ENCODE measurements at regions not wholly inside any gene's neighbourhood (a gene's known extent, or its start where the extent isn't known, plus 50 kb on each side); places are given as distances from the start of the nearest gene placed in this dataset.

DNA sequence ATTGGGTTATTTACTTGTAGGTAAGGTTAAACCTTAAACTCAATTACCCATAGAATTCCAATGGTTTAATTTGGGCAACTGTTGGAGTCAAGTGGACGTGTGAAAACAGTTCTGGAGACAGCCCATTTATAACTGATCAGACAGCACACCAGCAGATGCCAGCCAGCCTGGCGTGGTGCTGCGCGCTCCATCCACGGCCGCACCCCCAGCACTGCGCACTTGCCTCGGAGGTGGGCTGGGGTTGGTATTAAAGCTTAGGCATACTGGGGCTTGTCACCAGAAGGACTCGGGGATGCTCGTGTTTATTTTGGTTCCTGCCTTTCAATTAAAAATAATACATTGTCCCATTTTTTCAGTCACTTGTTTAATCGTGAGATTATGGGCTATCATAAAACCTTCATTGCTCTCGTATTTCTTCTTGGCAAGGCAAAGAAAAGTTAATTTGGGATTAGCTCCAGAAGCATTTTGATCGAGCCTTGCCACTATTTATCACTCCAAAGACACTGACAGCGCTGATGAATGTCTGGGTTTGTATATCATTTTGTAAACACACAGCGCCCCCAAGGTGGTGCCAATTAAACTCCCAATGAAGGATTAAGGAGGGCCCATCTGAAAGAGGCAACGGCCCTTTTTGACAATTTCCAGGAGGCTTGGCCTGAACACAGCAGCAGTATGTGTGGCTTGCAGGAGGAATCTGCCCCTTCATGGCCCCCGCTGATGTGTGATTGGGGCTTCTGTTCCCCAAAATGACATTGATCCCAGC, 204.5 kb upstream of the CXCL12 start:
- Mint-ChIP-seq H3K9me3 (no peaks in the 10 kb centered on the region), H3K4me1 (no peaks in the 10 kb centered on the region), H3K4me3 (no peak overlapping the region), H3K27ac (no peak overlapping the region), H3K36me3 (no peaks in the 10 kb centered on the region), H3K27me3 (no peaks in the 10 kb centered on the region)
- DNase-seq: no peak

DNA sequence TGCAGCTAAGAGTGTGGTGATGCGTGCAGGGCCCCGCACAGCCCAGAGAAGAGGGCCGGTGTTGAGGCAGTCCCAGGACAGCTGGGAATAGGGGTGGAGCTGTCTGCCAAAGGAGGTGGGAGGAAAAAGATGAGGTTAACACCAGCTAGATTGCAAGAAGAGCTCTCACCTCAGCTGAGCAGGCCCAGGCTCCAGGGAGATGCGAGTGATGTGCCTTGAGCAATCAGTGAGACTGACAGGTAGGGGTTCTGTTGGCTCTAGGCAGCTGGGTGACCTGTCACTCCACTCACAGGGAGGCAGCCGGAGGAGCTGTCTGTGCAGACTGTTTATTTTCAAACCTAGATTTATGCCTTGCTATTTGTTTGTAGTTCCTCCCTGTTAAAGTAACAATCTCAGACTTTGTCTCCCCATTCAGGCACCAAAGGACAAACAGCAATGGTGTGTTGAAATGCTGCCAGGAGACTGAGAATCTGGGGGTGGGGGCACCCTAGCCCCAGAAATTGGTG, 205.1 kb upstream of the CXCL12 start:
- Mint-ChIP-seq H3K4me3 (no peak overlapping the region), H3K9me3 (no peaks in the 10 kb centered on the region), H3K27me3 (no peaks in the 10 kb centered on the region), H3K36me3 (no peaks in the 10 kb centered on the region), H3K27ac (no peak overlapping the region), H3K4me1 (no peaks in the 10 kb centered on the region)
- DNase-seq: no peak

- no peaks in the 10 kb centered on the region for H3K36me3 Mint-ChIP-seq
- H3K9me3 Mint-ChIP-seq: no peaks in the 10 kb centered on the region
- no peak overlapping the region for H3K4me3 Mint-ChIP-seq
- no peaks in the 10 kb centered on the region for H3K4me1 Mint-ChIP-seq
- DNase-seq: no peak
- H3K27me3 Mint-ChIP-seq: no peaks in the 10 kb centered on the region
- no peak overlapping the region for H3K27ac Mint-ChIP-seq
Observed at GRCh38 chr10:44591911-44592310, 207.0 kb upstream of the CXCL12 start.

DNA sequence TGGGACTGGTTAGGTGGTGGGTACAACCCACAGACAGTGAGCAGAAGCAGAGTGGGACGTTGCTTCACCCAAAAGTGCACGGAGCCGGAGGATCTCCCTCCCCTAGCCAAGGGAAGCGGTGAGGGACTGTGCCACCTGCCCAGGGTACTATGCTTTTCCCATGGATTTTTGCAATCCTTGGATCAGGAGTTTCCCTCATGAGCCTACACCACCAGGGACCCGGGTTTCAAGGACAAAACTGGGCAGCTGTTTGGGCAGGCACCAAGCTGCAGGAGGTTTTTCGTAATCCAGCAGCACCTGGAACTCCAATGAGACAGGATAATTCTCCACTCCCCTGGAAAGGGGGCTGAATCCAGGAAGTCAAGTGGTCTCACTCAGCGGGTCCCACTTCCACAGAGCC, 209.1 kb upstream of the CXCL12 start:
- no peaks in the 10 kb centered on the region for H3K27me3 Mint-ChIP-seq
- no peaks in the 10 kb centered on the region for H3K36me3 Mint-ChIP-seq
- H3K27ac Mint-ChIP-seq: no peak overlapping the region
- no peaks in the 10 kb centered on the region for H3K4me1 Mint-ChIP-seq
- DNase-seq: no peak
- H3K4me3 Mint-ChIP-seq: no peak overlapping the region
- H3K9me3 Mint-ChIP-seq: no peaks in the 10 kb centered on the region

- Mint-ChIP-seq H3K27me3 (peaks cover 26% of the 10 kb centered on the region), H3K27ac (no peak overlapping the region), H3K36me3 (no peaks in the 10 kb centered on the region), H3K4me3 (no peak overlapping the region), H3K4me1 (no peaks in the 10 kb centered on the region), H3K9me3 (no peaks in the 10 kb centered on the region)
- DNase-seq: no peak
Observed at GRCh38 chr10:44607116-44607515, 222.2 kb upstream of the CXCL12 start.

- no peaks in the 10 kb centered on the region for H3K4me1 Mint-ChIP-seq
- H3K9me3 Mint-ChIP-seq: no peaks in the 10 kb centered on the region
- no peak overlapping the region for H3K27ac Mint-ChIP-seq
- DNase-seq: no peak
- H3K4me3 Mint-ChIP-seq: no peak overlapping the region
- no peaks in the 10 kb centered on the region for H3K27me3 Mint-ChIP-seq
- no peaks in the 10 kb centered on the region for H3K36me3 Mint-ChIP-seq
Observed at GRCh38 chr10:44618910-44619309, 234.0 kb upstream of the CXCL12 start.

DNA sequence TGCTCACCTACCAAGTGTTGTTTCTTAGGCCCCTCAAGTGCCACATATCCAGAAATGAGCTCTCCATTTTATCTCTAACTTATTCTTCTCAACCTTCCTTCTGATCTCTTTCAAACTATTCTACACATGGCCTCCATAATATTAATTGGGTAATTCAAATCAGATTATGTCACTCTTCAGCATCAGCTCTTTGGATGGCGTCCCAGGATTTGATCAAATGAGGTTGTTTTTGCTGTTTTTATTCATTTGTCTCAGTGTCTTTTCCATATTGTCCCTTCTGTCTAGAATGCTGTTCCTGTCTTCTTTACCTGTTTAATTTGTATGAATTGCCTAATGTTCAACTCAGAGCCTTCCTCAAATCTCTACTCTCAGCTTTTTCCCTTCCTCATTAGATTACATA, 234.6 kb upstream of the CXCL12 start:
- no peaks in the 10 kb centered on the region for H3K4me1 Mint-ChIP-seq
- H3K9me3 Mint-ChIP-seq: no peaks in the 10 kb centered on the region
- no peak overlapping the region for H3K4me3 Mint-ChIP-seq
- H3K27me3 Mint-ChIP-seq: no peaks in the 10 kb centered on the region
- H3K27ac Mint-ChIP-seq: no peak overlapping the region
- DNase-seq: no peak
- no peaks in the 10 kb centered on the region for H3K36me3 Mint-ChIP-seq

- Mint-ChIP-seq H3K27me3 (no peaks in the 10 kb centered on the region), H3K27ac (no peak overlapping the region), H3K9me3 (no peaks in the 10 kb centered on the region), H3K4me1 (no peaks in the 10 kb centered on the region), H3K4me3 (no peak overlapping the region), H3K36me3 (no peaks in the 10 kb centered on the region)
- no peak for DNase-seq
Observed at GRCh38 chr10:44619975-44620374, 235.1 kb upstream of the CXCL12 start.

DNA sequence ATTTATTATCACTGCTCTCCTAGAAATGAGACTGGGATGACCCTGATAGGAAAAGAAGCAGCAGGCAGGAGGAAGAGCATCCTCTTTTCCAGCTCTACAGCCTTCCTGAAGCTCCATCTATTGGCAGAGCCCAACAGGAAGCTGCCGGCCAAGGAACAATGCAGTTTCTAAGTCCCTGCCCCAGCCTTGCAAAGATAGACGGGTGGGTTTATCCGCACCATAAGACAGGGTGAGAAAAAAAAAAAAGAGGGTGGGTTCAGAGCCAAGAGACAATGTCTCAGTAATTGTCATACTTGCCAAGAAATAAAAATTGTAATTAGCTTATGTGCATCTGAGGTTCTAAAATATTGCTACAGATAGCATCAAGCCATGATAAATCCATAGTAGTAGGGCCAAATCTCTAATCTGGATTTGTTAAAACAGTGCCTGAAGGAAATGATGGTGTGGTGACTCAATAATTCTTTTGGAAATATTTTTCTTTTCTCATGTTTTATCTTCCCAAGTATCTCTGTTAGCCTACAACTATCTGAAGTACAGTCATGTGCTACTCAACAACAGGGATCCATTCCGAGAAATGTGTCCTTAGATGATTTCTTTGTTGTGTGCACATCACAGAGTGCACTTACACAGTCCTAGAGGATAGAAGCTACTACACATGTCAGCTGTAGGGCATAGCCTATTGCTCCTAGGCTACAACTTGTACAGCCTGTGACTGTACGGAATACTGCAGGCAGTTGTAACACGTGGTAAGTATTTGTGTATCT, 242.9 kb upstream of the CXCL12 start:
- Mint-ChIP-seq H3K36me3 (no peaks in the 10 kb centered on the region), H3K4me1 (no peaks in the 10 kb centered on the region), H3K27me3 (peaks cover 3% of the 10 kb centered on the region), H3K27ac (no peak overlapping the region), H3K4me3 (no peak overlapping the region), H3K9me3 (no peaks in the 10 kb centered on the region)
- no peak for DNase-seq

DNA sequence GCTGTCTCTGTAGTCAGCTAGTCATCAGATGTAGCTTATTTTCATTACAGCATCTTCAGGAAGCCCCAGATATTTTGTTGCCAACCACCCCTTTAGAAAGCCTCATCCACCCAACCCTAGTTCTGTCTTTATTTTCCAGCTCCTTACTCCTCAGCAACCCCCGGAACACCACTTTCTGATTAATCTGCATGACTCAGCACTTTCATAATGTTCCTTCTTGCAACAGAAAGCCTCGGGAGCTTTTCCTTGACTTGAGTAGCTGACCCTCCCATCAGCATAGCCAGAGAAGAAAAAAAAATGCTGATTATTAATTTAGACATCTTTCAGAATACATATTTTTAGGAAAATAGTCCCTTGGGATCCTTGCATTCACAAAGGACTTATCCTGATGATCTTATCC, 244.0 kb upstream of the CXCL12 start:
- Mint-ChIP-seq H3K4me3 (no peak overlapping the region), H3K27me3 (peaks cover 3% of the 10 kb centered on the region), H3K36me3 (no peaks in the 10 kb centered on the region), H3K4me1 (no peaks in the 10 kb centered on the region), H3K27ac (no peak overlapping the region), H3K9me3 (peaks cover 2% of the 10 kb centered on the region)
- no peak for DNase-seq

GRCh38 chr10:44635176-44635575, 250.3 kb upstream of the CXCL12 start:
- no peak overlapping the region for H3K4me3 Mint-ChIP-seq
- H3K36me3 Mint-ChIP-seq: no peaks in the 10 kb centered on the region
- DNase-seq: no peak
- H3K27me3 Mint-ChIP-seq: peaks cover 10% of the 10 kb centered on the region
- H3K9me3 Mint-ChIP-seq: peaks cover 4% of the 10 kb centered on the region
- H3K27ac Mint-ChIP-seq: no peak overlapping the region
- H3K4me1 Mint-ChIP-seq: no peaks in the 10 kb centered on the region

DNA sequence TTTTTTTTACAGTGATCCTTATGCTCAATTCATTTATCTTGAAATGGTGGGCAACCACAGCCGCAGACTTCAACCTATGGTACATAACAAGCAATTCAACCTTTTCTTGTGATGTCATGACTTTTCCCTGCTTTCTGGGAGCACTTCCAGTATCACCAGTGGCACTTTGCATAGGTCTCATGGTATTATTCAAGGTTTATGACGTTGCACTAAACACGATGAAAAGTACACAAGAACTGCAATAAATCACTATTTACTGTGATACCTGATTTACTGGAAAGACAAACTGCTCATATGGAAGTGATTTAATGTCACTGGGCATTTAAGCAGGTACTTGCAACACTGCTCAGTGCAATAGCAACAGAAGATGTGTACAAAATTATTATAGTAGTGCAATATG, 251.7 kb upstream of the CXCL12 start:
- Mint-ChIP-seq H3K36me3 (no peaks in the 10 kb centered on the region), H3K4me1 (no peaks in the 10 kb centered on the region), H3K27me3 (peaks cover 10% of the 10 kb centered on the region), H3K4me3 (no peak overlapping the region), H3K27ac (no peak overlapping the region), H3K9me3 (peaks cover 4% of the 10 kb centered on the region)
- DNase-seq: no peak

DNA sequence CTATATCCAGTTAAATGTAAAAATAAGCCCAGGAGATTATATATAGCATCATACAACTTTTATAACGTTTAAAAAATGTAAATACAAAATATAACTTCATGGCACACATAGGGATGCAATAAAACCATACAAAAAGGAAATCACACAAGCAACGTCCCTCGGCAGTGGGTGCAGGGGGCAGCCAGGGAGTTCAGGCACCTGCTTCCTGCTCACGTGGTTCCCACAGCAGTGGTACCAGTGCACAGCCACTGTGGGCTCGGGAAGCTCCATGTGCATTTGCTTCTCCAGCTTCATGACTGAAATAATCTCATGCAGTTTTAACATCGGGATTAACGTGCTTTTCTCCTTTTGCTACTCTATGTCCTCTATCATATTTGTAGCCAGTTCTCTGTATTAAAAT, 255.5 kb upstream of the CXCL12 start:
- H3K27ac Mint-ChIP-seq: no peak overlapping the region
- no peak overlapping the region for H3K4me3 Mint-ChIP-seq
- H3K27me3 Mint-ChIP-seq: peaks cover 10% of the 10 kb centered on the region
- H3K36me3 Mint-ChIP-seq: no peaks in the 10 kb centered on the region
- DNase-seq: no peak
- no peaks in the 10 kb centered on the region for H3K4me1 Mint-ChIP-seq
- H3K9me3 Mint-ChIP-seq: peaks cover 7% of the 10 kb centered on the region

GRCh38 chr10:44647473-44647872, 262.6 kb upstream of the CXCL12 start:
- DNase-seq: no peak
- H3K4me1 Mint-ChIP-seq: no peaks in the 10 kb centered on the region
- H3K27me3 Mint-ChIP-seq: no peaks in the 10 kb centered on the region
- H3K27ac Mint-ChIP-seq: no peak overlapping the region
- H3K4me3 Mint-ChIP-seq: no peak overlapping the region
- H3K36me3 Mint-ChIP-seq: no peaks in the 10 kb centered on the region
- peaks cover 5% of the 10 kb centered on the region for H3K9me3 Mint-ChIP-seq

DNA sequence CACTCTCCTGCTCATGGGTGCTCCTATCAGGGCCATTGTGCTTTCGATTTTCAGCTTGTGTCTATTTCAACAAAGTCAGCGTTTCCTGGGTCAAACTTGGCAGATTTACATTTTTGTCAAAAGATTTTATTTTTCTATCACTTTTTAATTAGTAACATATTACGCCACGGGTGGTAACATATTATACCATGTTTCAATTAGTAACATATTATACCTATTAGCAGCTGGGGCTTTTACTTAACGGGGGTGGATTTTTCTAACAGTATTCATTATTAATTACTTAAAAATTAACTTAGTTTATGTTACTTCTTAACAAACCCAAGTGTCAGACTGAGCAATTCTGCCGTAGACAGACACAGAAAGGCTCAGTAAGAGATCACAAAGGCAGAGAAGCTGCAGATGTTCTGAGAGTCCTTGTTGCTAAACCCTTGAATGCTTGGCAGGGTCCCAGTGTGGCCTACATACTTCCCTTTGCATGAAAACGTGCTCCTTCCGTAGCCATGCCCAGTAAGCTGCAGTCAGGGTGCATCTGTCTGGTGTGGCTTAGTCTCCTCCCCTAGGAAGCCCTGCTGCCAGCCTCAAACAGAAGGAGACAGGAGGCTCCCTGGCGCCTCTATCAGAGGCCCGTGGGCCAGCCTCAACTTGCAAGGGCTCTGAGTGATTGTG, 263.1 kb upstream of the CXCL12 start:
- no peaks in the 10 kb centered on the region for H3K27me3 Mint-ChIP-seq
- H3K36me3 Mint-ChIP-seq: no peaks in the 10 kb centered on the region
- DNase-seq: no peak
- no peaks in the 10 kb centered on the region for H3K4me1 Mint-ChIP-seq
- H3K27ac Mint-ChIP-seq: no peak overlapping the region
- H3K9me3 Mint-ChIP-seq: peaks cover 5% of the 10 kb centered on the region
- no peak overlapping the region for H3K4me3 Mint-ChIP-seq

Measured in activated naive CD8-positive, alpha-beta T cell treated with anti-CD3 and anti-CD28 coated beads for 36 hours (primary cell).